Skeletal muscle satellite cell (primary cell): ENCODE measurements at regions not wholly inside any gene's neighbourhood (a gene's known extent, or its start where the extent isn't known, plus 50 kb on each side); places are given as distances from the start of the nearest gene placed in this dataset.

Source experiments
- H3K27me3 ChIP-seq: 2 replicates; pipeline ENCODE4 v1.7.0; 2013; ENCODE audit warnings: low read length; ENCODE audit not compliant: control insufficient read depth, insufficient read depth
- H3K36me3 ChIP-seq: 2 replicates; pipeline ENCODE4 v1.7.0; 2013; ENCODE audit warnings: mild to moderate bottlenecking, control low read depth, low read length; ENCODE audit not compliant: insufficient read depth
- H3K4me1 ChIP-seq: 2 replicates; pipeline ENCODE4 v1.7.0; 2013; ENCODE audit warnings: low read length; ENCODE audit not compliant: control insufficient read depth, insufficient read depth
- H3K4me2 ChIP-seq: 2 replicates; pipeline ENCODE4 v1.7.0; 2013; ENCODE audit warnings: mild to moderate bottlenecking, low read length
- H3K4me3 ChIP-seq: 2 replicates; pipeline ENCODE4 v1.7.0; 2013; ENCODE audit warnings: low read length
- H3K9ac ChIP-seq: 2 replicates; pipeline ENCODE4 v1.7.0; 2013; ENCODE audit warnings: mild to moderate bottlenecking, low read depth, low read length, moderate library complexity
- H3K9me3 ChIP-seq: replicated peaks from 2 replicates; pipeline ENCODE4 v1.7.0; 2013; ENCODE audit warnings: mild to moderate bottlenecking, control low read depth, low read length

- no peaks in the 10 kb centered on the region for H3K36me3 ChIP-seq
- H3K4me2 ChIP-seq: no peak overlapping the region
- no peaks in the 10 kb centered on the region for H3K27me3 ChIP-seq
- H3K4me3 ChIP-seq: no peak overlapping the region
- no peaks in the 10 kb centered on the region for H3K4me1 ChIP-seq
- H3K9me3 ChIP-seq: no peaks in the 10 kb centered on the region
- no peak overlapping the region for H3K9ac ChIP-seq
Measured at GRCh38 chr1:164191191-164191590, 367.8 kb upstream of the PBX1 start.

GRCh38 chr1:164210211-164210739, 348.7 kb upstream of the PBX1 start:
- H3K4me2 ChIP-seq: no peak overlapping the region
- H3K36me3 ChIP-seq: no peaks in the 10 kb centered on the region
- H3K9ac ChIP-seq: no peak overlapping the region
- no peaks in the 10 kb centered on the region for H3K9me3 ChIP-seq
- H3K4me3 ChIP-seq: no peak overlapping the region
- H3K4me1 ChIP-seq: no peaks in the 10 kb centered on the region
- no peaks in the 10 kb centered on the region for H3K27me3 ChIP-seq

- Histone ChIP-seq H3K4me3 (no peak overlapping the region), H3K27me3 (no peaks in the 10 kb centered on the region), H3K9ac (no peak overlapping the region), H3K36me3 (no peaks in the 10 kb centered on the region), H3K4me2 (no peak overlapping the region), H3K4me1 (no peaks in the 10 kb centered on the region), H3K9me3 (no peaks in the 10 kb centered on the region)
Measured at GRCh38 chr1:164223378-164223777, 335.6 kb upstream of the PBX1 start.

- Histone ChIP-seq H3K4me3 (no peak overlapping the region), H3K4me1 (no peaks in the 10 kb centered on the region), H3K9ac (no peak overlapping the region), H3K9me3 (no peaks in the 10 kb centered on the region), H3K27me3 (no peaks in the 10 kb centered on the region), H3K4me2 (no peak overlapping the region), H3K36me3 (no peaks in the 10 kb centered on the region)
Measured at GRCh38 chr1:164225011-164225410, 334.0 kb upstream of the PBX1 start.

- Histone ChIP-seq H3K9me3 (no peaks in the 10 kb centered on the region), H3K36me3 (no peaks in the 10 kb centered on the region), H3K27me3 (no peaks in the 10 kb centered on the region), H3K4me2 (no peak overlapping the region), H3K9ac (no peak overlapping the region), H3K4me3 (no peak overlapping the region), H3K4me1 (no peaks in the 10 kb centered on the region)
Measured at GRCh38 chr1:164226977-164227376, 332.0 kb upstream of the PBX1 start.

GRCh38 chr1:164228928-164229327, 330.1 kb upstream of the PBX1 start:
- Histone ChIP-seq H3K4me2 (no peak overlapping the region), H3K9ac (no peak overlapping the region), H3K9me3 (no peaks in the 10 kb centered on the region), H3K27me3 (no peaks in the 10 kb centered on the region), H3K4me3 (no peak overlapping the region), H3K36me3 (no peaks in the 10 kb centered on the region), H3K4me1 (no peaks in the 10 kb centered on the region)

- no peaks in the 10 kb centered on the region for H3K36me3 ChIP-seq
Measured at GRCh38 chr1:164233149-164233548, 325.8 kb upstream of the PBX1 start.

GRCh38 chr1:164240081-164240480, 318.9 kb upstream of the PBX1 start:
- H3K9ac ChIP-seq: no peak overlapping the region
- no peaks in the 10 kb centered on the region for H3K9me3 ChIP-seq
- no peaks in the 10 kb centered on the region for H3K36me3 ChIP-seq
- H3K4me3 ChIP-seq: no peak overlapping the region
- no peaks in the 10 kb centered on the region for H3K27me3 ChIP-seq
- no peaks in the 10 kb centered on the region for H3K4me1 ChIP-seq
- H3K4me2 ChIP-seq: no peak overlapping the region

More at GRCh38 chr1:164233149-164233548, 325.8 kb upstream of the PBX1 start:
- H3K4me2 ChIP-seq: no peak overlapping the region
- no peaks in the 10 kb centered on the region for H3K27me3 ChIP-seq
- H3K9ac ChIP-seq: no peak overlapping the region
- no peak overlapping the region for H3K4me3 ChIP-seq
- H3K4me1 ChIP-seq: no peaks in the 10 kb centered on the region
- no peaks in the 10 kb centered on the region for H3K9me3 ChIP-seq

GRCh38 chr1:164250365-164250764, 308.6 kb upstream of the PBX1 start:
- Histone ChIP-seq H3K4me2 (no peak overlapping the region), H3K36me3 (no peaks in the 10 kb centered on the region), H3K9ac (no peak overlapping the region), H3K4me1 (no peaks in the 10 kb centered on the region), H3K4me3 (no peak overlapping the region), H3K9me3 (no peaks in the 10 kb centered on the region), H3K27me3 (no peaks in the 10 kb centered on the region)

GRCh38 chr1:164256456-164256855, 302.5 kb upstream of the PBX1 start:
- Histone ChIP-seq H3K4me3 (no peak overlapping the region), H3K4me1 (no peaks in the 10 kb centered on the region), H3K4me2 (no peak overlapping the region), H3K27me3 (no peaks in the 10 kb centered on the region), H3K9me3 (no peaks in the 10 kb centered on the region), H3K36me3 (no peaks in the 10 kb centered on the region), H3K9ac (no peak overlapping the region)

GRCh38 chr1:164261691-164262240, 297.2 kb upstream of the PBX1 start:
- H3K4me1 ChIP-seq: no peaks in the 10 kb centered on the region
- H3K9me3 ChIP-seq: no peaks in the 10 kb centered on the region
- no peaks in the 10 kb centered on the region for H3K36me3 ChIP-seq
- no peak overlapping the region for H3K9ac ChIP-seq
- H3K27me3 ChIP-seq: no peaks in the 10 kb centered on the region
- no peak overlapping the region for H3K4me3 ChIP-seq
- H3K4me2 ChIP-seq: no peak overlapping the region

GRCh38 chr1:164263540-164263939, 295.4 kb upstream of the PBX1 start:
- H3K36me3 ChIP-seq: no peaks in the 10 kb centered on the region
- H3K27me3 ChIP-seq: no peaks in the 10 kb centered on the region
- no peaks in the 10 kb centered on the region for H3K4me1 ChIP-seq
- no peak overlapping the region for H3K9ac ChIP-seq
- no peaks in the 10 kb centered on the region for H3K9me3 ChIP-seq
- no peak overlapping the region for H3K4me3 ChIP-seq
- no peak overlapping the region for H3K4me2 ChIP-seq
